Ishikawa (cell line): ENCODE measurements at regions not wholly inside any gene's neighbourhood (a gene's known extent, or its start where the extent isn't known, plus 50 kb on each side); places are given as distances from the start of the nearest gene placed in this dataset.

Experiments
- CEBPB ChIP-seq: IDR thresholded peaks from 2 replicates; pipeline ENCODE4 v1.6.1; 2012
- EP300 ChIP-seq: IDR thresholded peaks from 2 replicates; pipeline ENCODE4 v1.6.1; 2012; ENCODE audit warnings: borderline replicate concordance
- TF ChIP-seq, protein P1 (sequence below): IDR thresholded peaks from 2 replicates; pipeline ENCODE4 v1.6.1; 2012; ENCODE audit warnings: low read depth, mild to moderate bottlenecking
- TF ChIP-seq, protein P2 (sequence below): IDR thresholded peaks from 2 replicates; pipeline ENCODE4 v1.6.1; 2012

DNA sequence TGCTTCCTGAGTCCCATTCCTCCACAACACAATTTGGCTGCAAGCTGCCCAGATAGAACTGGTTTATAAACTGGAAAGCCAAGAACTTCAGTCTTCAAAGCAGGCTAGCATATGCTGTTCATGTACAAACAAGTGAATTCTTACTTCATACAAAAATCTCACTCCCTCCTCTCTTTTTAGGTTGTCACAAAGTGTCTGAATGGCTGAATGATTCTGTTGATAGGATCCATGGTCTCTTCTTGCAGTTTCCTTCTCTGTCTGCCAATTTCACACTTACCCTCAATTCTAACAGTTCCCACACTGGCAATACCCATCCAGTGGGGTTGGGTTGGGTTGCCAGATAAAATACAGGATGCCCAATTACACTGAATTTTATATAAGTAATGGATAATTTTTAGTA is 363.5 kb downstream of the DEPDC1B start:
- TF ChIP-seq, protein P1, sequence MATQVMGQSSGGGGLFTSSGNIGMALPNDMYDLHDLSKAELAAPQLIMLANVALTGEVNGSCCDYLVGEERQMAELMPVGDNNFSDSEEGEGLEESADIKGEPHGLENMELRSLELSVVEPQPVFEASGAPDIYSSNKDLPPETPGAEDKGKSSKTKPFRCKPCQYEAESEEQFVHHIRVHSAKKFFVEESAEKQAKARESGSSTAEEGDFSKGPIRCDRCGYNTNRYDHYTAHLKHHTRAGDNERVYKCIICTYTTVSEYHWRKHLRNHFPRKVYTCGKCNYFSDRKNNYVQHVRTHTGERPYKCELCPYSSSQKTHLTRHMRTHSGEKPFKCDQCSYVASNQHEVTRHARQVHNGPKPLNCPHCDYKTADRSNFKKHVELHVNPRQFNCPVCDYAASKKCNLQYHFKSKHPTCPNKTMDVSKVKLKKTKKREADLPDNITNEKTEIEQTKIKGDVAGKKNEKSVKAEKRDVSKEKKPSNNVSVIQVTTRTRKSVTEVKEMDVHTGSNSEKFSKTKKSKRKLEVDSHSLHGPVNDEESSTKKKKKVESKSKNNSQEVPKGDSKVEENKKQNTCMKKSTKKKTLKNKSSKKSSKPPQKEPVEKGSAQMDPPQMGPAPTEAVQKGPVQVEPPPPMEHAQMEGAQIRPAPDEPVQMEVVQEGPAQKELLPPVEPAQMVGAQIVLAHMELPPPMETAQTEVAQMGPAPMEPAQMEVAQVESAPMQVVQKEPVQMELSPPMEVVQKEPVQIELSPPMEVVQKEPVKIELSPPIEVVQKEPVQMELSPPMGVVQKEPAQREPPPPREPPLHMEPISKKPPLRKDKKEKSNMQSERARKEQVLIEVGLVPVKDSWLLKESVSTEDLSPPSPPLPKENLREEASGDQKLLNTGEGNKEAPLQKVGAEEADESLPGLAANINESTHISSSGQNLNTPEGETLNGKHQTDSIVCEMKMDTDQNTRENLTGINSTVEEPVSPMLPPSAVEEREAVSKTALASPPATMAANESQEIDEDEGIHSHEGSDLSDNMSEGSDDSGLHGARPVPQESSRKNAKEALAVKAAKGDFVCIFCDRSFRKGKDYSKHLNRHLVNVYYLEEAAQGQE: no peak
- TF ChIP-seq, protein P2, sequence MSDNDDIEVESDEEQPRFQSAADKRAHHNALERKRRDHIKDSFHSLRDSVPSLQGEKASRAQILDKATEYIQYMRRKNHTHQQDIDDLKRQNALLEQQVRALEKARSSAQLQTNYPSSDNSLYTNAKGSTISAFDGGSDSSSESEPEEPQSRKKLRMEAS: no peak
- TF ChIP-seq EP300: no peak
- TF ChIP-seq CEBPB: no peak
